DMS53 treated with DMSO at 0.1 percent for 48 hours (cell line): ENCODE measurements at regions not wholly inside any gene's neighbourhood (a gene's known extent, or its start where the extent isn't known, plus 50 kb on each side); places are given as distances from the start of the nearest gene placed in this dataset.
"Not testable (repeated sequence)": the region's sequence is repeated elsewhere in the genome, so short reads cannot be mapped to it uniquely, and the experiment has no call there.

ENCODE experiments used
- DNase-seq: peaks from one replicate; lab custom pipeline; 2025; ENCODE audit not compliant: unreplicated experiment; lab: John Stamatoyannopoulos, UW

DNA sequence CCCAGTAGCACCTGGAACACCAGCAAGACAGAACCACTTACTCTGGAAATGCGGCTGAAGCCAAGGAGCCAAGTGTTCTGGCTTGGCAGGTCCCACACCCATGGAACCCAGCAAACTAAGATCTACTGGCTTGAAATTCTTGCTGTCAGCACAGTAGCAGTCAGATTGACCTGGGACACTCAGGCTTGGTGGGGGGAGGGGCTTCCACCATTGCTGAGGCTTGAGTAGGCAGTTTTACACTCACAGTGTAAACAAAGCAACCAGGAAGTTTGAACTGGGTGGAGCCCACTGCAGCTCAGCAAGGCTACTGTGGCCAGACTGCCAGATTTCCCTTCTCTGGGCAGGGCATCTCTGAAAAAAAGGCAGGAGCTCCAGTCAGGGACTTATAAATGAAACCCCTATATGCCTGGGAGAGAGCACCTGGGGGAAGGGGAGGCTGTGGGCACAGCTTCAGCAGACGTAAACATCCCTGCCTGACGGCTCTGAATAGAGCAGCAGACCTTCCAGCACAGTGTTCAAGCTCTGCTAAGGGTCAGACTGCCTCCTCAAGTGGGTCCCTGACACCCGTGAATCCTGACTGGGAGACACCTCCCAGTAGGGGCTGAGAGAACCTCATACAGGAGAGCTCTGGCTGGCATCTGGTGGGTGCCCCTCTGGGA is 121.2 kb downstream of the MTERF1 start:
- DNase-seq, result peak; percentile 92

DNA sequence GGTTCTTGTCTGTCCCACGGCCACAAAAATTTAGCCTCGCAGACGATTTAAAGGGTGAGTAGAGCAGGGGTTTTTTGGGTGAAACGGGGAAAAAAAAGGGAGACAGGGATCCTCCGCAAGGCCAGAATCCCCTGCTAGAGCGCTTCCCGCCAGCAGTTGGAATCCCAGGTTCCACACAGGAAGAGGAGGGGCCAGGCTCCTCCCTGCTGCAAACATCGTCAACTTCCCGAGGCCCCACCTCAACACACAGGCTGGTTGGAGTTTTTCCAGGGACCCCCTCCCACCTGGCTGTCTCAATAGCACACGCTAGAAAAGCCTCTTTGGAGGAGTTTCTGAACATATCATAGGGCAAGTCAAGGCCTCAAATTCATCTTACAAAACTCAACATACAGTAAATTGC is 112.7 kb downstream of the MTERF1 start:
- no peak for DNase-seq

- DNase-seq, result no peak
Measured at GRCh38 chr7:91771394-91771793, 109.1 kb downstream of the MTERF1 start.

DNA sequence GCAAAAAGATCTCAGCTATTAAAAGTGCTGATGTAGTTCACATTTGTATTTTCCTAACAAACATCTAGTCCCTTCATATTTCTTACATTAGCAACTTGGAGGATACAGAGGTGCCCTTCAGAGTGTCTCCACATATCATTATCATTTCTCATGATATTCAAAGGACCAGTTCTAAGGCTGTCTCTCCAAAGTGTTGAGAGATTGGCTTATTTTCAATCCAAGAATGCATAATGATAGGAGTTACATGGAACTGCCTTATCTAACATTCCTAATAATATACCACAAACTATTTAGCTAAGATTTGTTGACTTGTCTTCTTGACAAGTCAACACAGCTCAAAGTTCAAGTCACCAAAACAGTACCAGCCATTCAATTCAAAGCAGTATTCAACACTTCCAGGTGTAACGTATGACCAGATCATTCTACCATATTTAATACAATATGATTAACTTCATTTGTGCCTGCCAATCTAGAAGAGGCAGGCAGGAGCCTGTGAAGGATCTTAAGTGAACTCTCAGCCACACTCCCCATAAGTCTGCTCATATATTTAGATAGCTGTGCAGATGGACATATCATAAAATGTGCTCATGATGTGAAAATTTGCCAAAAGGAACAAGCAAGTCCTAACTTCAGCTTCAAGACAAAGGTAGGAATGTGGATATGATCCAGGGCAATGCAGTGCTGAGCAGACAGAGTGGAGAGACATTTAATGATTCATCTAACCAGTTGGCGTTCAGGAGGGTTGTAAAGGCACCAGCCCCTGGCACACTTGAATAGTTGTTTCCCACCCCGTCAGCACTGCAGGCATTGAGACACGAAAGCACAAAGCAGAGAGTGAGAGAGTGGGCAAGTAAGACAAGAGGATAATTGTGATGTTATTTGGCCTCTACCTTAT is 108.3 kb downstream of the MTERF1 start:
- no peak for DNase-seq

- no peak for DNase-seq
Measured at GRCh38 chr7:91776171-91776570, 104.3 kb downstream of the MTERF1 start.

DNA sequence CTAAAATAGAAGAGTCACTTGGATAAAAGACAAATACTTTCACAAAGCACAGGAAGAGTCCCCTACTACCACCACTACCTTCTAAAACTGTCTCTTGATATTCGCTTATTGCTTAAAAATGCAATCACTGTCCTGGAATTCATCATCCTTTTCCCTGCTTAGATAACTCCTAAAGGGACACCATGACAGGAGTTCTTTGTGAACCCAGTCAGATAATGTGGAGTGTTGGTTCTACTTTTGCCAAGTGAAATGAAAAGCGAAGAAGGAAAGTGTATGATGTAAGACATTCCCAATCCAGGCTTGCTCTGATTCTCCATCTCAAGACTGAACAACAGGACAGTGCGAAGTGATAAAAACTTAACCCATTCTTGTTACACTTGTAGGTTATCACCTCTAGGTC is 103.0 kb downstream of the MTERF1 start:
- DNase-seq, result no peak

DNA sequence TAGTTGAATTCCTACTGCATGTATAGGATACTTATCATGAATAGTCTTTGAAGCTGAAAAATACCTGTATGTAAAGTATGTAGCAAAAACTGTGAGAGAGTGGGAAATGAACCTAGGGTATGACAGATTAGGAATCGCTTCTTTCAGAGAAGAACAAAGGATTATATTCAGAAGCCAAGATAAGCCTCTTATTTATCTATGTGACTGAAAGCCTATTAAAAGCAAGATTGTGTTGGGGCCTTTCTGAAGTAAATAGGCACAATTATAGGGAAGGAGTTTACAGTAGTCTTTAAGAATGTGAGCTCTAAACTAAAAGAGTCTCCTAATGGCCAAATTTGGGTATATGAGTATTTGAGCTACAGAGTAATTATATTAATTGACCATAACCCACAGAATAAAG is 102.1 kb downstream of the MTERF1 start:
- DNase-seq, result no peak

- DNase-seq, result no peak
Measured at GRCh38 chr7:91780521-91780920, 100.0 kb downstream of the MTERF1 start.

DNA sequence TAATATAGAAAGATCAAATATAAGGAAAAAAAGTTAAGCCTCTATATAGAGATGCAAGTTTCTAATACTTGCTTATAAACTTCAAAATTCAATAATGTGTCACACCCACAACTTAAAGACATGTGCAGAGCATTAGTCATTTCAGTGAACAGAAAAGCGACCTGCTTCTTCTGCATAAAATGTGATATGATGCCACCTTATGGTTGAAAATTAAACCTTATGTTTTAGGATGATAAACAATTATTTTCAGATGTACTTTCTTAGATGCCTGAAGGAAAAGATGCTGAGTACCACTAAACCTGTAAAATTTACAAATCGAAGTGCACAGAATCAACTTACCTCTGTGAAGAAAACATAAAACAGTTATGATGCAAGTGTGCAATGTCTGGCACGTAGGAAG is 96.0 kb downstream of the MTERF1 start:
- DNase-seq, result peak; percentile 72

DNA sequence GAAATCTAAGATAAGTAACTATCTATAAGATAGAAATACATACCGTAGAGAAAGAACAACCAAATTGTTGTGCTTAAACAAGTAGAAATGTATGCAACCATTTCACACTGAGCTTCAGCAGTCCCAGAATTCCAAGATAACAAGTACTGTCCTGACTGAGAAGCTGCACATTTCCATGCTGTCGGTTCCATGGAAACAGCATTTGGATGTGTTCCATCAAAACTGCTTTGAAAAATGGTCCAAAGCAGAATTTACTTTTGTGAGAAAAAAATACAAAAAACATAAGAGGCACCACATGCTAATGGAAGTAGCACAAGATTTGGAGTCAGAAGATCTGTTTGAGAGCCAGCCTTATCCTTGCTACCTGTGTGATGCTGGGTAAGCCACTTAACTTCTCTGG is 92.6 kb downstream of the MTERF1 start:
- DNase-seq, result no peak

DNA sequence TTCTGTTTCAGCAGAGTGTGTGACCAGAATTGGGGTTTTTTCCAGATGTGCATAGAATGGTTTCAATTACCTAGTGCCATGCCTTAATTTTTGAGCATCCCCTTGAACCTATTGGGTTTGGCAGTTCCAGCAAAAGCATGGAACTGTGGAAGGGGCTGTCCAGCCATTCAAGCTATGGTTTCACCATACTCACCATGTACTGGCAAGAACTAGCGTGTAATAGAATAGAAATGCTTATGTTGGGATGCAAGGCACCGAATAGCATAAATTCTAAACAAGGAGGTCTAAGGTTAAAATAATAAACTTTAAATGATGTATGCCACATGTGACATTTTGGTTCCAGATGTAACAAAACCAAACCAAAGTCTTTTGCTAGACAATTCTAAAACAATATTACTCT is 91.4 kb downstream of the MTERF1 start:
- no peak for DNase-seq

DNA sequence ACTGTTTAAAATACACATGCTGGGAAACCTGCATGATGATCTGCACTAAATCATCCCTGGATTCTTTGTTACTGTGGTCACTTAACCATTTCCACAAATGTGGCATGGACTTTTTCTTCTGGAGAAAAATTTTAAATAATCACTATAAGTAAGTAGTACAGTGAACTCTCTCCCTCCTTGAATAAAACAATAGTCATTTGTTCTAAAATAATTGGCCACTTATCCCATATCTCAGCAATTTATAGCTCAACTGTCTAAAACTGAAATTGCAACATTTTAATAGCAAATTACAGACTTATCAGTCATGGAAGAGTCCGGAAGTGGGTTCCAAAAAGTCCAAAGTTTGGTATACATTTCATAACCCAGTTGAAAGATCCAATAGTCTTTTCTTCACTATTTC is 90.9 kb downstream of the MTERF1 start:
- DNase-seq, result no peak

DNA sequence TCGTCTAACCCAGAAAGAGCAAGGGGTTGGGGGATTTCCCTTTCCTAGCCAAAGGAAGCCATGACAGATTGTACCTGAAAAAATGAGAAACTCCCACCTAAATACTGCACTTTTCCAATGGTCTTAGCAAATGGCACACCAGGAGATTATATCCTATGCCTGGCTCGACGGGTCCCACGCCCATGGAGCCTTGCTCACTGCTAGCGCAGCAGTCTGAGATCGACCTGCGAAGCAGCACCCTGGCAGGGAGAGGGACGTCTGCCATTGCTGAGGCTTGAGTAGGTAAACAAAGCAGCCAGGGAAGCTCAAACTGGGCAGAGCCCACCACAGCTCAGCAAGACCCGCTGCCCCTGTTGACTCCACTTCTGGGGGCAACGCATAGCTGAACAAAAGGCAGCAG is 89.9 kb downstream of the MTERF1 start:
- DNase-seq, result not testable (repeated sequence)

DNA sequence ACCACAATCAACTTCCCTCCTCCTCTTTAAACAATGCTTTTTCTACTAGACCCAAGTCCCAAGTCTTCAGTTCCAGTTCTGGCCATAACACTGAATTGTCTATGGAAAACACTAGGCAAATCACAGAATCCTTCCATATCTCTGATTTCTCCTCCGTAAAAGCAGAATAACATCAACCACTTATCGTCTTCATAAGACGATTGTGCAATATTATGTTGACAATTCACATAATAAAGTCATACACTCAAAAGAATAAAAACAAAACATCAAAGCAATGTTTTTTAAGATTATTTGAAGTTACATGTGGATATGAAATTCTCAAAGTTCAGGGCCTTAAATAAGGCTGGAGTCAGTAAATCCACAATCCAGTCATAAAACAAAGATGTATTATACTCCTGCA is 84.4 kb downstream of the MTERF1 start:
- no peak for DNase-seq

DNA sequence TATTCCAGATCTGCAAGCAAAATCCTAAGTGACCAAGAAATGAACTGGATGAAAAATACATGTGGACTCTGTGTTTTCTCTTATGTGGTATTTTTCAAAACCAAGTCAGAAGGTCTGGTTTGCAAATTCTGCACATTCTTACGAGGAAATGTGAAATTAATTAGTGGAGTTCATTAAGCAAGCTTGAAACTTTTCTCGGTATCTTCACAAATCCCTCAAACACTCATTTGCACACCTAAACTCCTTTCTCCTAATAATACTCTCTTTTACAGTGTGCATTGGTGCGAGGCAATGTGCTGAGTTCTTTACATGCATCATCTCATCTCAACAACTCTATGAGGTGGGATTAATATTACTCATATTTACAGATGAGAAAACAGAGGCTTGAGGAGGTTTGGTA is 82.1 kb downstream of the MTERF1 start:
- DNase-seq, result no peak

GRCh38 chr7:91800389-91800788 is 80.1 kb downstream of the MTERF1 start:
- no peak for DNase-seq

DNA sequence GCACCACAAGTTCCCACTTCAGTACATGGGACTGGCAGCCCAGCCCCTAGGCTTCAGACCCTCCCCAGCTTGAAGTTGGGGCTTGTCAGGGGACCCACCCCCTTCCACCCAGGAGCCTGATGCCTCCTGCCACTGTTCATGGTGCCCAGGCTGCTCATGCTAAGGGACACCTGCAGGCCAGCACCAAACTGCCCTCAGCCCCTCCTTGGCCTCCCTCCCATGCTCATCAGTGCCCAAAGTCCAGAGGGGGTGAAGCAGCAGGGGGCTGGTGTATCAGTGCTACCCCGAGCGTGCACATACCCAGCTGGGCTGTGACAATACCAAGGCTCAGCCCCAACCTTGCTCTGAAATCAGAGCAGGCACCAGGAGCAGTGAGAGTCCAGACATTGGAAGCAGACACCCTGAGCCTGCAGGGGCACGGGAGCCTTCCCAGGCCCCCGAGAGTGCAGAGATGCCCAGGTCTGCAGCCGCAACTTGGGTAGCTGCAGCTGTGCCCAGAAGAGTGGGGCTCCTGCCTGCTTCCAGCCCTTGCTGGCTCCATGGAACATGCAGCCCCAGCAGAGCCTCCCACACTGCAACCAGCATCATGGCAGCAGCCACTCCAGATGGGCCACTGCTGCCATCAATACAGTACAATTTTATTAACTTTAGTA is 79.0 kb downstream of the MTERF1 start:
- DNase-seq, result no peak

DNA sequence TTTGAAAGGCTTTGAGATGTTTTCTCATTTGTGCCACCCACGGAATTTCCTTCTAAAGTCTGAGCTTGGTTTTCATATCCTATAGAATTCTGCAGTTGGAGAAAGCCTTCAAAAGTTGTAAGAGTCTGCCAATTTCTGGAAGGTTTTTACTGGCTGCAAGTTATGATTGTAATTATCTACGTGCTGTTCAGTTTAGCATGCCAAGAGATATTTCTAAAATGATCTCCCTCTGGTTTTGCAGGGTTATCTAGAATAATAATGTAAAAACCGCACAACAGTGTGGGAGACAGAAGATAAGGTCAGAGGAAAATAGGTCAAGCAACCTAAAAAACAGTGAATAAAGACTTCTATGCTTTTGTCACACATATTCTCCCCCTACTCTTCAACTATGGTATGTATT is 69.3 kb downstream of the MTERF1 start:
- no peak for DNase-seq

DNA sequence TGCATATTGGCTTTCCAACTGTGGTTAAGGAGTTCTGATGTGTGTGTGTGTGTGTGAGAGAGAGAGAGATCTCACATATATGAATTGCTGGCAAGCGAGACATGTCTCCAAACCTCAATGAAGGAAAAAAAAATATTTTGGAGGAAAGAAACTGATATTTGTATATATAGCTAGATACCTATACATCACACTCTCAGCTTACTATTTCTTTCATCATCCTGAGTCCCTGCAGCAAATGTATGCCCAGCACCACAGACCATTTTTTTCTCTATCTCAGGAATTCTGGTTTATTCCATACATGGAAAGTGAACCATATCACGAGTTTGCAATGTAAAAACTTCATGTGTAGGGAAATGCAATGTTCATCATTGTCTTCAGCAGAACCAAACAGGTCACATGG is 68.9 kb downstream of the MTERF1 start:
- no peak for DNase-seq

GRCh38 chr7:91812388-91812787 is 68.1 kb downstream of the MTERF1 start:
- no peak for DNase-seq

DNA sequence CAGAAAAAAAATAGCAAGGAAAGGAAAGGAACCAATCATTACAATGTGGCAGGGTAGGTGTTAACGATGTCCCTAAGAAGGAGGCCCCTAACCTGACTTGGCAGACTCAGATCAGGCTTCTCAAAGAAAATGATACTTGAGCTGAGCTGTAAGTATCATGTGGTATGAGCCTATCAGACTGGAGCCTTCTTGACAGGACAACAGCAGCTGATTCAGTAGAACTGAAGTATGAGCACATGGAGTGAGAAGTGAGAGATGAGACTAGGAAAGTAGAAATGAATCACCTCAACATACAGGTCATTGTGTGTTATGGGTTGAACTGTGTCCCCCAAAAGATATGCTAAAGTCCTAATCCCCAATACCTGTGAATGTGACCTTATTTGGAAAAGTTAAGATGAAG is 66.3 kb downstream of the MTERF1 start:
- DNase-seq, result no peak
